ENCODE measurements at regions not wholly inside any gene's neighbourhood (a gene's known extent, or its start where the extent isn't known, plus 50 kb on each side); places are given as distances from the start of the nearest gene placed in this dataset.
A peak's percentile ranks its signal among the peaks of the same experiment; 100 is the strongest.

DNA sequence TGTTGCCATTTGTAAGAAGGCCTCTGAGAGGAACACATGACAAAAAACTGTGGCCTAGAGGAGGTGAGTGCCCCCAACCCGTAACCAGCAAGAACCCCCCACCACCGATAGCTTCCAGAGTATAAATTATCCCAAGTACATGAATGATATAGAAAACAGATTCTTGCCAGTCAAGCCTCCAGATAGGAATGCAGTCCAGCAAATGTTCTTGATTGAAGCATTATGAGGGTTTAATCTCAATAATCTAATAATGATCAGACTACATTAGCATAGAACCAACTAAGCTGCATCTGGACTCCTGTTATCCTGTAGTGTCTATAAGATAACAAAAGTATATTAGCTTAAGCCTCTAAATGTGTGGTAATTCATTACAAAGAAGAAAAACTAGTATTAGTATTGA lies 908.9 kb upstream of the ATXN8OS start:
- Histone ChIP-seq H3K4me3 (ENCODE audit: extremely low read depth in 1 of 4, insufficient read depth in 2 of 4, low read depth in 3 of 4, low read length in 4 of 4) (no peak overlapping the region), H3K56ac (replicated peaks; ENCODE audit: insufficient read length, low read depth, low read length) (no peak overlapping the region), H2BK15ac (ENCODE audit: low read length) (no peak overlapping the region), H3K14ac (ENCODE audit: insufficient read length) (no peak overlapping the region), H2BK120ac (replicated peaks; ENCODE audit: low read depth, low read length) (no peak overlapping the region), H2BK20ac (ENCODE audit: low read length) (no peak overlapping the region), H3K79me2 (ENCODE audit: control insufficient read depth in 1 of 2, insufficient read depth in 2 of 2, low read length in 2 of 2) (no peaks in the 10 kb centered on the region), H3K27me3 (replicated peaks in 1 of 4; ENCODE audit: control insufficient read depth in 3 of 4, extremely low read depth in 1 of 4, insufficient read depth in 3 of 4, low read length in 3 of 4) (no peaks in the 10 kb centered on the region), H3K23ac (ENCODE audit: insufficient read length) (no peak overlapping the region), H3K79me1 (ENCODE audit: low read depth, low read length) (no peaks in the 10 kb centered on the region), H2AFZ (ENCODE audit: low read length) (no peak overlapping the region), H3K9ac (replicated peaks in 1 of 4; ENCODE audit: extremely low read depth in 1 of 4, low read depth in 3 of 4, low read length in 3 of 4) (no peak overlapping the region), H2BK12ac (ENCODE audit: low read depth, low read length) (no peak overlapping the region), H4K8ac (ENCODE audit: extremely low read depth, insufficient read depth, low read length) (no peak overlapping the region), H4K91ac (replicated peaks; ENCODE audit: insufficient read length, low read length) (no peak overlapping the region), H3K4ac (replicated peaks; ENCODE audit: insufficient read length, low read depth, low read length) (no peak overlapping the region), H3K23me2 (ENCODE audit: low read depth, low read length) (no peaks in the 10 kb centered on the region), H2AK5ac (ENCODE audit: low read depth, low read length) (no peak overlapping the region), H4K5ac (ENCODE audit: insufficient read length, low read depth, low read length) (no peak overlapping the region), H3K36me3 (ENCODE audit: control insufficient read depth in 2 of 4, insufficient read depth in 4 of 4, low read length in 3 of 4) (no peaks in the 10 kb centered on the region), H2BK5ac (ENCODE audit: low read depth, low read length) (peak overlapping the region; percentile 3; the same call in 1 of the 2 replicates), H3K9me3 (ENCODE audit: insufficient read depth in 2 of 2, low read depth in 1 of 2, low read length in 1 of 2) (no peaks in the 10 kb centered on the region), H3K18ac (ENCODE audit: extremely low read depth, low read length) (no peak overlapping the region), H3K4me2 (ENCODE audit: insufficient read depth in 1 of 2, low read depth in 2 of 2, low read length in 2 of 2) (no peak overlapping the region), H3K4me1 (replicated peaks in 1 of 4; ENCODE audit: control insufficient read depth in 3 of 4, insufficient read depth in 4 of 4, low read length in 3 of 4) (no peaks in the 10 kb centered on the region; a peak in 1 of 7 replicates), H4K20me1 (replicated peaks in 1 of 2; ENCODE audit: control insufficient read depth in 1 of 2, insufficient read depth in 2 of 2, low read length in 2 of 2) (no peaks in the 10 kb centered on the region), H3K27ac (ENCODE audit: low read depth, low read length) (no peak overlapping the region)
- DNase-seq (ENCODE audit: low read depth in 1 of 2, low spot score in 2 of 2) (no peak), FAIRE-seq (no peak)
- POLR2A ChIA-PET (ENCODE audit: partially characterized antibody): no interaction called here
- 100% methylated on average over 2 of the region's 2 CpGs; no CpG with 5 or more reads in 1 of the 2 experiments for WGBS, 2 experiments (ENCODE audit: extremely low coverage in 1 of 2, insufficient coverage in 1 of 2, insufficient read length in 1 of 2, insufficient replicate concordance in 2 of 2, low coverage in 1 of 2, low lambda C conversion rate in 2 of 2, missing lambda C conversion rate in 1 of 2)
- CTCF ChIA-PET (ENCODE audit: partially characterized antibody): no interaction called here
- no peak for TF ChIP-seq EGR1 (IDR thresholded peaks at IDR 0.05; ENCODE audit: borderline replicate concordance, low read depth, low read length)
- no peak for TF ChIP-seq HDAC2 (IDR thresholded peaks at IDR 0.05; ENCODE audit: borderline replicate concordance in 1 of 2, low read depth in 2 of 2, low read length in 2 of 2)
- TF ChIP-seq EZH2 (IDR thresholded peaks at IDR 0.05; ENCODE audit: low read depth, low read length, severe bottlenecking): no peak
- no peak for TF ChIP-seq FOSL1 (IDR thresholded peaks at IDR 0.05; ENCODE audit: insufficient read depth, low read depth, low read length)
- TF ChIP-seq BRCA1 (IDR thresholded peaks at IDR 0.05; ENCODE audit: low read depth, low read length): no peak
- TF ChIP-seq, protein P1, sequence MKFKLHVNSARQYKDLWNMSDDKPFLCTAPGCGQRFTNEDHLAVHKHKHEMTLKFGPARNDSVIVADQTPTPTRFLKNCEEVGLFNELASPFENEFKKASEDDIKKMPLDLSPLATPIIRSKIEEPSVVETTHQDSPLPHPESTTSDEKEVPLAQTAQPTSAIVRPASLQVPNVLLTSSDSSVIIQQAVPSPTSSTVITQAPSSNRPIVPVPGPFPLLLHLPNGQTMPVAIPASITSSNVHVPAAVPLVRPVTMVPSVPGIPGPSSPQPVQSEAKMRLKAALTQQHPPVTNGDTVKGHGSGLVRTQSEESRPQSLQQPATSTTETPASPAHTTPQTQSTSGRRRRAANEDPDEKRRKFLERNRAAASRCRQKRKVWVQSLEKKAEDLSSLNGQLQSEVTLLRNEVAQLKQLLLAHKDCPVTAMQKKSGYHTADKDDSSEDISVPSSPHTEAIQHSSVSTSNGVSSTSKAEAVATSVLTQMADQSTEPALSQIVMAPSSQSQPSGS (IDR thresholded peaks at IDR 0.05; ENCODE audit: low read length): no peak
- TF ChIP-seq, protein P2, sequence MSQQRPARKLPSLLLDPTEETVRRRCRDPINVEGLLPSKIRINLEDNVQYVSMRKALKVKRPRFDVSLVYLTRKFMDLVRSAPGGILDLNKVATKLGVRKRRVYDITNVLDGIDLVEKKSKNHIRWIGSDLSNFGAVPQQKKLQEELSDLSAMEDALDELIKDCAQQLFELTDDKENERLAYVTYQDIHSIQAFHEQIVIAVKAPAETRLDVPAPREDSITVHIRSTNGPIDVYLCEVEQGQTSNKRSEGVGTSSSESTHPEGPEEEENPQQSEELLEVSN (IDR thresholded peaks at IDR 0.05): no peak
- TF ChIP-seq JUND (IDR thresholded peaks at IDR 0.05; ENCODE audit: low read length): no peak
- TF ChIP-seq TEAD4 (IDR thresholded peaks at IDR 0.05; ENCODE audit: low read depth, low read length): no peak
- TF ChIP-seq JUN (IDR thresholded peaks at IDR 0.05; ENCODE audit: low read depth, low read length): no peak
- TF ChIP-seq POLR2A (IDR thresholded peaks at IDR 0.05; ENCODE audit: control extremely low read depth in 1 of 2, low read depth in 2 of 2, low read length in 2 of 2): no peak
- TF ChIP-seq TAF7 (optimal IDR thresholded peaks at IDR 0.05; ENCODE audit: borderline replicate concordance, low read depth, low read length): no peak
- no peak for TF ChIP-seq YY1 (IDR thresholded peaks at IDR 0.05; ENCODE audit: low read depth, low read length)

All from H1 (cell line).